DMS153 treated with DMSO at 0.1 percent for 48 hours (cell line): ENCODE measurements at regions not wholly inside any gene's neighbourhood (a gene's known extent, or its start where the extent isn't known, plus 50 kb on each side); places are given as distances from the start of the nearest gene placed in this dataset.
"Not testable (repeated sequence)": the region's sequence is repeated elsewhere in the genome, so short reads cannot be mapped to it uniquely, and the experiment has no call there.

ENCODE experiments used
- DNase-seq: peaks from one replicate; lab custom pipeline; 2025; ENCODE audit not compliant: unreplicated experiment; lab: John Stamatoyannopoulos, UW

GRCh38 chr22:33971561-33971961 is 51.3 kb upstream of the LARGE1 start:
- no peak for DNase-seq

GRCh38 chr22:33975841-33976240 is 55.6 kb upstream of the LARGE1 start:
- DNase-seq, result no peak

DNA sequence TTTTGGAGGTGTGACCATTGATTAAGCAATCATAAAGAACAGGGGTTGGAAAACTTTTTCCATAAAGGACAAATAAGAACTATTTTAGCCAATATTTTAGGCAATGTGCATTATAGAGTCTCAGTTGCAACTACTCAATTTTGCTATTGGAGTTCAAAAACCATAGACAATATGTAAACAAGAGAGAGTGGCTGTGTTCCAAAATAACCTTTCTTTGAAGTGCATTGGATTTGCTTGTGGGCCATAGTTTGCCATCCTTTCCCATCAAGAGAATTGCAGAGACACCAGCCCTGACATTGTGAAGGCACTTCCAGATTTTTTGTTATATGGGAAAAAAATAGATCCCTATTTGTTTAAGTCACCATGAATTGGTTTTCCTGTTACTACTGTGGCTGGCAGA is 63.3 kb upstream of the LARGE1 start:
- DNase-seq, result no peak

GRCh38 chr22:33984211-33984610 is 63.9 kb upstream of the LARGE1 start:
- no peak for DNase-seq

DNA sequence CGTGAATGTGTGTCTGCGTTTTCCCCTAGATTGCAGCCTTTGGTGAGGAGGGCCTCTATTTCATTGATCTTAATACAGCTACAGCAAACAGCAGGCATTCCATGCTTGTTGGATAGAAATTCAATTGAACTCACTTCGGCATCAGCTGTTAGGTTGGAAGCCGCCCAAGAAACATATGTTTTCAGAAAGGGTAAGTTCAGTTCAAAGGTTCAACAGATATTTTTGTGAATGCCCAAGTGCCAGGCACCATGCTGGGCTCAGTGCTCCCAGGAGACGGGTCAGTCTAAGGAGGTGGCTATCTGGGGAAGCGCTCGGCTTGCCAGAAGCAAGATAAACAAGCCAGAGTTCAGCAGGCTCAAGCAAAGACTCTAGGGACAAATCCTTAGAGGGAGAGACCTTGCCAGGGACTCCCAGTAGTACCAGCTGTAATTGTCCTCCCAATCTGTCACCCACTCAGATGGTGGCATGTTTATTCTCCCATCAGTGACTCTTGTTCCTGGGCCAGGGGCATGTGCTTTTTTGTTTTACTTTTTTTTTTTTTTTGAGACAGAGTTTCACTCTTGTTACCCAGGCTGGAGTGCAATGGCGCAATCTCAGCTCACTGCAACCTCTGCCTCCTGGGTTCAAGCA is 64.5 kb upstream of the LARGE1 start:
- DNase-seq, result no peak

DNA sequence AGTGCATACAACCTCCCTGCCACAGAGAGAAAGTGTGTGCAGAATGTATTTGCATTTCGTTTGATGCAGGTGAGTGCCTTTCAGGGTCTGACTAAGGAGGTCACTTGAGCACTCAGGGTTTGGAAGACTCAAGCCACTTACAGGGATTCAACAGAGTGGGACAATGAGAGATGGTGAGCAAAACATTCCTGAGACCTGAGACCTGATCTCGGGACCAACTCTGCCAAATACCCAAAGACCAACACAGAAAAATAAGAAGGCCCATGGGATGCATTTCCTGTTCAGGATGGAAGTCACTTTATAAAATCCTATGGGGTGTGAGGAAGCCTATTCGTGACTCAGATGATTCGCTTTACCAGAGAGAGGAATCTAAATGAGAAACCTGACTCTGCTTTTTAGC is 65.2 kb upstream of the LARGE1 start:
- no peak for DNase-seq

DNA sequence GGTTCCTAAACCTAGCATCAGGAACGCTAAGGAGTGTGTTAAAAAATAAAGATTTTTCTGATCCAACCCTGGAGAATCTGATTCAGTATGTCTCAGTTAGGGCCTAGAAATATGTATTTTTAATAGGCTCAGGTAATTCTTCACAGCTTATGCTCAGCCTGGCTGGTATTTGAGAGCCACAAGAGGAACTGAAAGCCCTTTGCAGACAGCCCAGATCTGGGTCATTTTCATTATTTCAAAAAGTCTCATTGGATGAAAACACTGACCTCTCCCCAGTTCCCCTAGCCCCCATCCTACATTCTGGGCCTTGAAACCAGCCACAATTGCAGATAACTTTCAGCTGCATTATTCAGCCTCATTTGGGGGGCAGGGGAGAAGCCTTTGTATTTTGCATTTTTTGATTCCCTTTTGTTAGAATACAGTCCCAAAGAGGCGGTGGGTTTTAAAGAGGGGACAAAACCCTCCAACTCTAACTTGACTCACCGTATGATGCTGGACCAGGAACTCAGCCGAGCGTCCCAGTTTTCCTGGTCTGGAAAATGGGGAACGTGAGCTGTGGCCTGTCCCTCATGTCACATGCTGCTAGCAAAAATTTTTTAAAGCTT is 66.0 kb upstream of the LARGE1 start:
- DNase-seq, result no peak

DNA sequence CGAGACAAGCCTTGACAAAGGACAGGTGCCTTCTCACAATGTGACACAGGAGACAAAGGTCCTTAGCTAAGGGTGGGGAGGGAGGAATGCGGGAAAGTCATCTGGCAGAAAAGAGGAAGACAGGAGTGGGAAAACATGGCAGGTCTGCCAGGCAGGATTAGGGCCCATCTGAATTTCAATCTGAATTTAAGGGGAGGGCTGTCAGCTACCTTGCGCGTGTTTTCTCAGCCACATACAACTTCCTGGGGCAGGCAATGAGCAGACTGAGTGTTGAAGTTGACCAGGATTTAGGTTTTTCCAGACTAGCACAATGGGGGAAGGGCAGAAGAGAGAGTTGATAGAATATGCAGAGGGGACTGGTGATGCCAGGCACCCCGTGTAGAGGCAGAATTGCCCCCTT is 66.7 kb upstream of the LARGE1 start:
- no peak for DNase-seq

- not testable (repeated sequence) for DNase-seq
Observed at GRCh38 chr22:33989263-33989662, 69.0 kb upstream of the LARGE1 start.

GRCh38 chr22:33991620-33992019 is 71.3 kb upstream of the LARGE1 start:
- DNase-seq, result no peak

- DNase-seq, result no peak
Observed at GRCh38 chr22:33996824-33997223, 76.5 kb upstream of the LARGE1 start.

DNA sequence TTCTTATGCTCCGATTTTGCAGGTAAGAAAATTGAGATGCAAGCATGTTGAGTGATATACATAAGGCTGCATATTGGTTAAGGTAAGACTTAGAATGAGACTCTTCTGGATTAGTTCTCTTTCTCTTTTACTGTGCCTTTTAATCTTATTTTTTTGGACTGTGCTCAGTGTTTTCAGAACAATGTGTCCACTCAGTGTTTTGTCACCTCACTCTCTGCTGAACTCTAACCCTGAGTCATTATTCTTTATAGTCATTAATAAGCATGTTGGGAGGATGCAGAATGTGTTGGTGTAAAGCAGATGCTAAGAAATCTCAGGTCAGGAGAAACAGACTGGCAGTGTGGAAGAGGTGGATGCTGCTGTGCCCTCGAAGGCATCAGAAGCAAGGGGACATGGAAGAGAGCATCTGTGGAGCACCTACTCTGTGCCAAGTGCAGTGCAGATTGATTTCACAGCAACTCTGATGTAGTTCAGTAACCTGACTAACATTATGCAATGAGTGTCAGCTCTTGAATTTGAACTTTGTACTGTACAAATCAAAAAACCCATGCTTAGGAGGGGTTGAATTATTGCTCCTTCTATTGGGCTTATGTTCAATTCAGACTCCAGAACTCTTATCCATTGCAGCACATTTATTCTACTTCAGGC is 80.7 kb upstream of the LARGE1 start:
- DNase-seq, result no peak

DNA sequence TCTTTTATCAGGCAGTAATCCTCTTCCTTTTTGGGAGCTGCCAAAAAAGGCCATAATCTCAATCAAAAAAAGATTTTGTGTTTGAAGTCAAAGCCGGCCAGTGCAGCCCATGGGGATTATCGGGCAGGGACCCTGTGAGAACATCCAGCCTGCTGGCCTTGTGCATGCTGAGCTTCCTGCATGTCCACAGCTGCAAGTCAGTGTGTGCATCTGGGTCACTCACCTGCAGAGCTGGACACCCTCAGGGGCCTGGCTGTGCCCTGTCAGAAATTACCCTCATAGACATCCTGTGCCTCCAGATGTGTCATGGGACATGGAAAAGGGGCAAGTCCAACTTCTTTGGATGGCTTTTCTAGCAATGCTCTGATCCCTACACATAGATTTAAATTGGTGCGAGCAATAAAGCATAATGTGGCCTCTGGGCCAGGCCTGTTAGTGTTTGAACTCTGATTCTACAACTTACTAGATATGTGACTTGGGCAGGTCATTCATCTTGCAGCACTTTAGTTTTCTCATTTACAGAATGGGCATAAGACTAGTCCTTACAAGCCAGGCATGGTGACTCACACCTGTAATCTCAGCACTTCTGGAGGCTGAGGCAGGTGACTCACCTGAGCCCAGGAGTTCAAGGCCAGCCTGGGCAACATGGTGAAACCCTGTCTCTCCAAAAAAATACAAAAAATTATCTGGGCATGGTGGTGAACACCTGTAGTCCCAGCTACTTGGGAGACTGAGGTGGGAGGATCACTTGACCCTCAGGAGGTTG is 81.6 kb upstream of the LARGE1 start:
- no peak for DNase-seq

GRCh38 chr22:34004058-34004457 is 83.8 kb upstream of the LARGE1 start:
- no peak for DNase-seq

GRCh38 chr22:34010259-34010658 is 90.0 kb upstream of the LARGE1 start:
- no peak for DNase-seq

DNA sequence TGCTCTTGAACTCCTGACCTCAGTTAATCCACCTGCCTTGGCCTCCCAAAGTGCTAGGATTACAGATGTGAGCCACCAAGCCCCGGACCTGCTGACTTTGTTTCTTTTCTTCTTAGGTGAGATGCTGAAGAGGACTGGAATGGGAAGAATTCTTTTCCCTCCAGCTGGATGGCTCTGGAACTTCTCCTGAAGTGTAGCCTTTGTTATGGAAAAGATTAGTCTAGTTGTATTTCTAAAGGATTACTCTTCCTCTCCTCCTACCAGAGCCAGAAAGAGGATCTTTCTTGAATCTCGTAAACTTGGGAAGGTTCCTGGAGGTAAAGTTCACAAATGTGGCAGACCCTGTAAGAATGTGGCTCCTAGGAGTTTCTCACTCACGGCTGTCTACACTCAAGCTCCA is 95.4 kb upstream of the LARGE1 start:
- no peak for DNase-seq

DNA sequence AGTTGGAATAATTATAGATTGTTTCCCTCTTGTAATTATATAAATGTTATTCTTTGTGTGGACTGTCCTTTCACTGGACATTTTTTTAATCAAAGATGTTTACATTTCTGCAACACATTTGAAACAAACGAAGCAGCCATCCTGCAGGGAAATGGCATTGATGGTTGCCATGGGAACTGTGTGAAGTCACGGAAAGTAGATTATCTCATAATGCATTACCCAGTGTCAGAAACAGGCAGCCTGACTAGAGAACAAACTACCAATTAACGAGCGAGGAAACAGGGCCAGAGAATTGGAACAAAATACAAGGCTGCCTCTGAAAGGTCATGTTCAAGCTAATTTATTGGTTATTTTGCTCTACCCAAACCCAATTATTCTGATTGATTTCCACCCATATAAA is 96.9 kb upstream of the LARGE1 start:
- DNase-seq, result no peak

- DNase-seq, result no peak
Observed at GRCh38 chr22:34019190-34019845, 99.0 kb upstream of the LARGE1 start.

GRCh38 chr22:34035209-34035608 is 114.9 kb upstream of the LARGE1 start:
- DNase-seq, result no peak

DNA sequence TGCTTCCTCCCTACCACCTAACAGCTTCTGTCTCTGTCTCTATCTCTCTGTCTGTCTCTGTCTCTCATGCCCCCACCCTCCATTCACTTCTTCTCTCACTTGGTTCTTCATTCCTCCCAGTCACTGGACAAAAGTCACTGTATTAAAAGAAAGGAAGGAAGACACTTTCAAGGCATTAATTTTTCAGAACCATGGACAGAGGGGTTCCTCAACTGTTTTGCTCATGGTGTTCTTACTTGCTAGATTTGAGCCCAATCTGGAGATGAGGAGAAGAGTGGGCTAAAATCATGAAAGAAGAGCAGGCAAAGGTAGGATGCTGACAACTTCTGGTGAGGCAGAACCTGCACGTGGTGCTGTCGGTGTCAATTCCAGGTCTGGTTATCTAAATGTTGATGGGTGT is 116.7 kb upstream of the LARGE1 start:
- DNase-seq, result no peak

DNA sequence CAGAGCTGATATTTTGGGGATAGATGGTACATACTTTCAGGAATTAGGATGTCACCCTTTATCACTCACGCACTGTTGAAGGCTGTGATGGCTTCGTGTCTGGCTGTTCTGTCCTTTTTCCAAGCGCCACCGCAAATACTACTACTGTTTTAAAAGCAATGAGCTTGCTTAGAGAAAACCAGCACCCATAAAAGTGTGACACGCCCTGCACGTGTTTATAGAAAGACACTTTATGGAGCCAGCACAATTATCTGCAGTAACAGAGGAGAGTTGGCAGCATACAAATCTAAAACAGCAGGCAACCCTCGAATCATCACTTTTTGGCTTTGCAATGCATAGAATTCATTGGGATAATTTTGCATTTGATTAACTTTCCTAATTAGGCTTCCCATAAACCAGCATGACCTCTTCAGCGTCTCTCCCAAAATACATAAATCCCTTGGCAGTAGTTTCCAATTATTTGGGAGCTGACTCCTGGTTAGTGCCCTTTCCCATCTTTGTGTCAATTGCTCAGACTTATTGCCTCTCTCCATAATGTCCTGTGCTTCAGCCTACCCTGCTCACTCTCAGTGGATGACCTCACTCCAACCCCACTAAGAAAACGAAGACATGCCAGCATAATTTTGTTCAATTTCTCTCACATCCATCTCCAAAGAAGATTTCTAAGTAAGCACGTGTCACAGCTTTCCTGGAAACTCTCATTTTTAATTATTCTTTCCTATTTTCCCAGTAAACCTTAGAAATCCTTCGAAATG is 118.7 kb upstream of the LARGE1 start:
- no peak for DNase-seq
